Transverse colon (tissue), 4 donors: ENCODE measurements at regions not wholly inside any gene's neighbourhood (a gene's known extent, or its start where the extent isn't known, plus 50 kb on each side); places are given as distances from the start of the nearest gene placed in this dataset.

Experiments used
- DNase-seq: peaks from one replicate; pipeline ENCODE4 v3.0.0-alpha.2; 2019
- H3K27ac ChIP-seq, 4 donors: fragments of 200-600 bp; sonication (generic); 2 replicates each; pipeline ENCODE4 v1.5.1; 2016 to 2018; ENCODE audit warnings: inconsistent platforms in 4 of 4
- H3K27me3 ChIP-seq: fragments of 200-600 bp; sonication (generic); 2 replicates; pipeline ENCODE4 v1.5.1; 2017; ENCODE audit warnings: inconsistent platforms
- H3K36me3 ChIP-seq, 4 donors: fragments of 200-600 bp; sonication (generic); 2 replicates each; pipeline ENCODE4 v1.5.1; 2017 to 2019; ENCODE audit warnings: inconsistent platforms in 4 of 4
- H3K4me1 ChIP-seq, 4 donors: fragments of 200-600 bp; sonication (generic); 2 replicates each; pipeline ENCODE4 v1.5.1; 2017 to 2020; ENCODE audit warnings: inconsistent platforms in 4 of 4
- H3K4me3 ChIP-seq, 4 donors: fragments of 200-600 bp; sonication (generic); 1 replicate in 1 of 4; 2 replicates in 3 of 4; pipeline versions ENCODE4 v1.5.1 to v1.6.1; 2017 to 2019; ENCODE audit warnings: inconsistent platforms in 4 of 4
- H3K9me3 ChIP-seq, 2 donors: fragments of 200-600 bp; sonication (generic); 2 replicates each; pipeline ENCODE4 v1.5.1; 2017 to 2019; ENCODE audit warnings: inconsistent platforms in 2 of 2
- EP300 ChIP-seq: sonication (generic); formaldehyde crosslinking; IDR thresholded peaks from one replicate; pipeline ENCODE4 v1.6.1; 2017; ENCODE audit warnings: antibody characterized with exemption, low read depth
- POLR2A ChIP-seq: fragments of 450-650 bp; IDR thresholded peaks from one replicate; pipeline ENCODE4 v1.6.1; 2016; ENCODE audit warnings: antibody characterized with exemption, mild to moderate bottlenecking, moderate library complexity
- POLR2AphosphoS5 ChIP-seq, 3 donors: sonication (generic); formaldehyde crosslinking; IDR thresholded peaks; one replicate each; pipeline ENCODE4 v1.6.1; 2016; ENCODE audit warnings: antibody characterized with exemption in 3 of 3
- WGBS, 2 donors: methylation state at CpG; one replicate each; pipeline ENCODE4 v1.1.5; 2018; ENCODE audit warnings: low coverage in 1 of 2; 5-methylcytosine and 5-hydroxymethylcytosine counted together
- in situ Hi-C, 4 donors: fragments of 200-750 bp; cut with MboI; loops; one replicate each; pipeline versions ENCODE4 v1.15.0 to v1.15.1; 2017; ENCODE audit warnings: low sequenced_read_pairs in 3 of 4, low pct_ligation_motif_present in 1 of 4, low pct_unique_long_range_greater_than_20kb in 1 of 4
- intact Hi-C: fragments of 100-400 bp; cut with DNase I; formaldehyde crosslinking; loops from one replicate; pipeline ENCODE4 v1.15.1; 2023; ENCODE audit warnings: low total_unique reads
- TF ChIP-seq, protein P1 (sequence below), 5 experiments: fragments of 200-600 bp in 3 of 5; fragments of 450-650 bp in 2 of 5; sonication (generic) in 3 of 5; IDR thresholded peaks; 1 replicate in 2 of 5; 2 replicates in 3 of 5; pipeline ENCODE4 v1.5.1; 2016 to 2017; ENCODE audit warnings: antibody characterized with exemption in 5 of 5, inconsistent platforms in 3 of 5, mild to moderate bottlenecking in 2 of 5, moderate library complexity in 1 of 5

DNA sequence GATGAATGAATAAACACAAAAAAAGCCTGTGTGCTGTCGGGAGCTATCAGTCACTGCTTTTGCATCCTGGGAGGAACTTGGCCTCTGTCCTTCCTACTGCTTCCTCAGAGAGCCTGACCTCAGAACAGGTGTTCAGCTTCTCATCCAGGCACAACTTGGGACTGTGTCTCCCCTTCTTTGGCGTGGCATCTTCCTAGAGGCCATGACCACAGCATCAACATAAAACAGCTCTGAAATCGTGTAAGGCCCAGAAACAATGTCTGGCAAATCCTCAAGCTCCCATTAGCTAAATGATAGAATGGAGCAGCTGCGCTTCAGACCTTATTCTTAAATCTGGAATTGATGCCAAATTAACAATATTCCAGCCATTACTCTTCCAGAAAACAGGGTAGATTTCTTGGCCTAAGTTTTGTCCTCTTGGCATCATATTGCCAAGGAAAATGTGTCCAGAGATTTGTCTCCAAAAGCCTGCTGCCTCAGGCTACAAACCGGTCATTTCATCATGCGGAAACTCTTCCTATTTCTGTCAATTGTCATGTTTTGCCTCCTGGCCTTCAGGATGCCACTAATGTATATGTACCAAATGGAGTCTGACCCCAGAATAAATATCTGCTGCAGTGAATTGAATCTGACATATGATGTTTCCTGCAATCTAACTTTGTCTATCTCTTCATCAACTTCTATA is 53.2 kb upstream of the RAB27B start:
- intact Hi-C loops: no loop called here
- H3K4me1 ChIP-seq: peaks cover 0 to 31% (median 3%) of the 10 kb centered on the region in 4 donors
- H3K27me3 ChIP-seq: no peaks in the 10 kb centered on the region
- H3K27ac ChIP-seq: peak overlapping the region in 3 of 4 donors; percentile 15 to 36 (median 23)
- TF ChIP-seq EP300: no peak
- TF ChIP-seq, protein P1, sequence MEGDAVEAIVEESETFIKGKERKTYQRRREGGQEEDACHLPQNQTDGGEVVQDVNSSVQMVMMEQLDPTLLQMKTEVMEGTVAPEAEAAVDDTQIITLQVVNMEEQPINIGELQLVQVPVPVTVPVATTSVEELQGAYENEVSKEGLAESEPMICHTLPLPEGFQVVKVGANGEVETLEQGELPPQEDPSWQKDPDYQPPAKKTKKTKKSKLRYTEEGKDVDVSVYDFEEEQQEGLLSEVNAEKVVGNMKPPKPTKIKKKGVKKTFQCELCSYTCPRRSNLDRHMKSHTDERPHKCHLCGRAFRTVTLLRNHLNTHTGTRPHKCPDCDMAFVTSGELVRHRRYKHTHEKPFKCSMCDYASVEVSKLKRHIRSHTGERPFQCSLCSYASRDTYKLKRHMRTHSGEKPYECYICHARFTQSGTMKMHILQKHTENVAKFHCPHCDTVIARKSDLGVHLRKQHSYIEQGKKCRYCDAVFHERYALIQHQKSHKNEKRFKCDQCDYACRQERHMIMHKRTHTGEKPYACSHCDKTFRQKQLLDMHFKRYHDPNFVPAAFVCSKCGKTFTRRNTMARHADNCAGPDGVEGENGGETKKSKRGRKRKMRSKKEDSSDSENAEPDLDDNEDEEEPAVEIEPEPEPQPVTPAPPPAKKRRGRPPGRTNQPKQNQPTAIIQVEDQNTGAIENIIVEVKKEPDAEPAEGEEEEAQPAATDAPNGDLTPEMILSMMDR (IDR thresholded peaks at IDR 0.05): no peak
- TF ChIP-seq POLR2A: no peak
- no peak for TF ChIP-seq POLR2AphosphoS5 (IDR thresholded peaks at IDR 0.05)
- no peak for DNase-seq
- no peak overlapping the region for H3K4me3 ChIP-seq
- H3K9me3 ChIP-seq: no peaks in the 10 kb centered on the region
- in situ Hi-C loops: no loop called here
- 57 to 82% methylated on average over 3 to 6 of the region's 6 CpGs for WGBS, 2 donors
- no peaks in the 10 kb centered on the region for H3K36me3 ChIP-seq

DNA sequence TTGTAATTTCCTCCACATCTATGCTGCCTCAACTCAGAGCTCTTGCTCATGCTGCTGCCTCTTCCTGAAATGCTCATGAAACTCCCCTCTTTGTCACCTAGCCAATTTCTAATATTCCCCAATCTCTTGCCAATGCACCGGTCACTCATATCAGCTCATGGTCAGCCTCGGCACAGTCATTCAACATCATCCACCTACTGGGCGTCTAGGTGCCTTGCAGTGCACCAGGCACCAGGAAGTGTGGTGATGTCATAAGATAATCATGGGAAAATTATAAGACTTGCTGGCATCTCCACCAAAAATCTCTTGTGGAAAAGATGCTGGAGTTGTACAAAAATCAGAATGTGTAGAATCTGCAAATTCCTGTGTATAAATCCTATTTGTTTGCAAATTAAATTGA is 52.6 kb upstream of the RAB27B start:
- intact Hi-C loops: loop anchor here (1.0 kb wide), 1 partner anchor 37 kb away; no protein-coding TSS in a partner anchor

DNA sequence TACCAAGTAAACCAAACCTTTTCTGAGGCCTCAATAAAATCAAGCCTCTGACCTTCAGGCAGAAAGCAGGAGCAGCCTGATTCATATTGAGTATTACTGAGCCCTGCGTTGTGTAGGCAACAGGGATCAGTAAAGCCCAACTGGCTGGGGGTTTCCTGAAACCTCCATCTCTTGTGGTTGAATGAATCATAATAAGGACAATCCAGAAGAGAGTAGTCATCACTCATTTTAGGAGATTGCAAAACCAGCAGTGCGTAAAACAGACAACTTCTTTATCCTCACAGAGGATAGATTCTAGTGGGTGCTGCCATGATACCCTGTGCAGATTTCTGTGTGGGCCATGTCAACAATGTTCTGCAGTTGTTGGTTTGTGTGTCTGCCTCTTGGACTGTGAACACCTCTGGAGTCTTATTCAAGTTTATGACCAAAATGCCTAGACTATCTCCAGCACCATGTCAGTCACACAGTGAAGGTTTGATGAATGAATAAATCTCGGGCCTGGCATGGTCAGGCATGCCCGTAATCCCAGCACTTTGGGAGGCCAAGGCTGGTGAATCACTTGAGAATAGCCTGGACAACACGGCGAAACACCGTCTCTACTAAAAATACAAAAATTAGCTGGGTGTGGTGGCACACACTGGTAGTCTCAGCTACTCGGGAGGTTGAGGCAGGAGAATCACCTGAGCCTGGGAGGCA is 51.8 kb upstream of the RAB27B start:
- in situ Hi-C loops (no loop called here), intact Hi-C loops (loop anchor here (1.0 kb wide), 1 partner anchor 38 kb away; no protein-coding TSS in a partner anchor)
- Histone ChIP-seq H3K4me1 (peaks cover 0 to 31% (median 3%) of the 10 kb centered on the region in 4 donors), H3K9me3 (no peaks in the 10 kb centered on the region), H3K27me3 (no peaks in the 10 kb centered on the region), H3K4me3 (no peak overlapping the region), H3K27ac (peak overlapping the region in 2 of 4 donors; percentile 30 to 47), H3K36me3 (no peaks in the 10 kb centered on the region)
- TF ChIP-seq EP300 (no peak), POLR2AphosphoS5 (IDR thresholded peaks at IDR 0.05) (no peak), POLR2A (no peak)
- TF ChIP-seq, protein P1 (IDR thresholded peaks at IDR 0.05): no peak
- no peak for DNase-seq
- 81 to 90% methylated on average over 2 to 8 of the region's 8 CpGs for WGBS, 2 donors

More for the DNA sequence above, 52.6 kb upstream of the RAB27B start:
- H3K9me3 ChIP-seq: no peaks in the 10 kb centered on the region
- peak overlapping the region in 2 of 4 donors; percentile 23 to 30 for H3K27ac ChIP-seq
- WGBS, 2 donors: 86% methylated on average over 3 of the region's 3 CpGs; no CpG with 5 or more reads in 1 of the 2 donors
- in situ Hi-C loops: no loop called here
- no peaks in the 10 kb centered on the region for H3K36me3 ChIP-seq
- H3K27me3 ChIP-seq: no peaks in the 10 kb centered on the region
- no peak overlapping the region for H3K4me3 ChIP-seq
- no peak for DNase-seq
- TF ChIP-seq EP300: no peak
- TF ChIP-seq, protein P1 (IDR thresholded peaks at IDR 0.05): no peak
- TF ChIP-seq POLR2A: no peak
- no peak for TF ChIP-seq POLR2AphosphoS5 (IDR thresholded peaks at IDR 0.05)
- peaks cover 0 to 31% (median 3%) of the 10 kb centered on the region in 4 donors for H3K4me1 ChIP-seq

DNA sequence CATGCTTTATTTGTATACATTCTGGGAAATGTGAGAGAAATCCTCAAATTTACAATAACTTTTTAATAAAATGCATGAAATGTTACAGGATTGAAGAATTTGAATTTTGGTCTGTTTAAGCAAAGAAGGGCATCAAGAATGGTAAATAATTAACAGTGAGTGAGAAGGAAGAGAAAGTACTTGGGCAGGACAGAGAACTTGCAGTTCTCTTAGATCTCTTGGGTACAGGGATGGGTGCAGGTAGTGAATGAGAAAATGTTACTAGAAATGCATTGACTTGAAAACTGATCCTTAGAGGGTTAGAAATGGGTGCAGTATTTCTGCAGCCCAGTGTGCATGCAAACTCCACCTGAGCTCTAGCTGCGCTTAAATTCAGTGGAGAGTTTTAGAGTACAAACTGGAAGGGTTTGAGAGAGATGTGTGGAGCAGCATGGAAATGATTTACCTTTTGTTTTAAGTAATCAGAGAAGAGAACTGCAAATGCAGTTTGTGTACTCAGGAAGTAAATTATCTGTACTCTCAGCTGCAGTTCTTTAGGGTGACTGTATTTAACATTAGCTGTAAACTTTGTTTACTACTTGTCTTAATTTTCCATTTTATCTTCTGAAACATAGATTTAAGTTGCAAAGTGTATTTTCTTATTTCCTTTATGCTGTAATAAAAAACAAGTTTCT is 51.0 kb upstream of the RAB27B start:
- Histone ChIP-seq H3K27ac (peak overlapping the region in 3 of 4 donors; percentile 1 to 47 (median 4)), H3K27me3 (no peaks in the 10 kb centered on the region), H3K9me3 (no peaks in the 10 kb centered on the region), H3K36me3 (no peaks in the 10 kb centered on the region), H3K4me1 (peaks cover 0 to 31% (median 3%) of the 10 kb centered on the region in 4 donors), H3K4me3 (peak overlapping the region in 1 of 4 donors; percentile 5)
- in situ Hi-C loops: no loop called here
- intact Hi-C loops: no loop called here
- no peak for DNase-seq
- TF ChIP-seq POLR2A (no peak), POLR2AphosphoS5 (IDR thresholded peaks at IDR 0.05) (no peak), EP300 (no peak)
- TF ChIP-seq, protein P1 (IDR thresholded peaks at IDR 0.05): no peak
- 45 to 50% methylated on average over 1 of the region's 1 CpG for WGBS, 2 donors
